ENCODE measurements at regions not wholly inside any gene's neighbourhood (a gene's known extent, or its start where the extent isn't known, plus 50 kb on each side); places are given as distances from the start of the nearest gene placed in this dataset.

- TF ChIP-seq POLR2A (IDR thresholded peaks at IDR 0.05; ENCODE audit: low read depth, low read length) (no peak), TAF1 (IDR thresholded peaks at IDR 0.05; ENCODE audit: borderline replicate concordance, low read depth, low read length) (no peak), POLR2AphosphoS5 (IDR thresholded peaks at IDR 0.05; ENCODE audit: low read depth, low read length) (no peak)
Observed at GRCh38 chr4:75169427-75169826, 236.5 kb downstream of the PARM1 start.

Measured in GM12892 (cell line).